ENCODE measurements at regions not wholly inside any gene's neighbourhood (a gene's known extent, or its start where the extent isn't known, plus 50 kb on each side); places are given as distances from the start of the nearest gene placed in this dataset.

- H3K9me3 ChIP-seq (ENCODE audit: control insufficient read depth, insufficient read depth, low read length), result no peaks in the 10 kb centered on the region
- no peaks in the 10 kb centered on the region for H3K79me2 ChIP-seq (ENCODE audit: control insufficient read depth, low read length)
- H3K4me3 ChIP-seq (ENCODE audit: low read length), result no peak overlapping the region
- no peaks in the 10 kb centered on the region for H3F3A ChIP-seq (ENCODE audit: control insufficient read depth, insufficient read depth)
- H3K27me3 ChIP-seq (ENCODE audit: control insufficient read depth, low read length), result no peaks in the 10 kb centered on the region
- TF ChIP-seq, protein P1, sequence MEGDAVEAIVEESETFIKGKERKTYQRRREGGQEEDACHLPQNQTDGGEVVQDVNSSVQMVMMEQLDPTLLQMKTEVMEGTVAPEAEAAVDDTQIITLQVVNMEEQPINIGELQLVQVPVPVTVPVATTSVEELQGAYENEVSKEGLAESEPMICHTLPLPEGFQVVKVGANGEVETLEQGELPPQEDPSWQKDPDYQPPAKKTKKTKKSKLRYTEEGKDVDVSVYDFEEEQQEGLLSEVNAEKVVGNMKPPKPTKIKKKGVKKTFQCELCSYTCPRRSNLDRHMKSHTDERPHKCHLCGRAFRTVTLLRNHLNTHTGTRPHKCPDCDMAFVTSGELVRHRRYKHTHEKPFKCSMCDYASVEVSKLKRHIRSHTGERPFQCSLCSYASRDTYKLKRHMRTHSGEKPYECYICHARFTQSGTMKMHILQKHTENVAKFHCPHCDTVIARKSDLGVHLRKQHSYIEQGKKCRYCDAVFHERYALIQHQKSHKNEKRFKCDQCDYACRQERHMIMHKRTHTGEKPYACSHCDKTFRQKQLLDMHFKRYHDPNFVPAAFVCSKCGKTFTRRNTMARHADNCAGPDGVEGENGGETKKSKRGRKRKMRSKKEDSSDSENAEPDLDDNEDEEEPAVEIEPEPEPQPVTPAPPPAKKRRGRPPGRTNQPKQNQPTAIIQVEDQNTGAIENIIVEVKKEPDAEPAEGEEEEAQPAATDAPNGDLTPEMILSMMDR (IDR thresholded peaks at IDR 0.05; ENCODE audit: low read depth, low read length, poor library complexity, severe bottlenecking), result no peak
- TF ChIP-seq EZH2phosphoT487 (IDR thresholded peaks at IDR 0.05; ENCODE audit: borderline replicate concordance, low read length), result no peak
- H3K4me2 ChIP-seq (ENCODE audit: low read length), result no peak overlapping the region
- no peaks in the 10 kb centered on the region for H3K4me1 ChIP-seq (ENCODE audit: control insufficient read depth, low read length)
- H3K27ac ChIP-seq (ENCODE audit: low read depth, low read length), result no peak overlapping the region
- no peaks in the 10 kb centered on the region for H4K20me1 ChIP-seq (ENCODE audit: control insufficient read depth, insufficient read depth, low read depth, low read length)
- no peaks in the 10 kb centered on the region for H3K36me3 ChIP-seq (ENCODE audit: control insufficient read depth, low read length)
- no peaks in the 10 kb centered on the region for H3K9me2 ChIP-seq (replicated peaks; ENCODE audit: control insufficient read depth, low read length)
Measured at GRCh38 chr20:39291301-39291700, 329.2 kb downstream of the DHX35 start.

- no peak for TF ChIP-seq EZH2phosphoT487 (IDR thresholded peaks at IDR 0.05; ENCODE audit: borderline replicate concordance, low read length)
- TF ChIP-seq, protein P1 (IDR thresholded peaks at IDR 0.05; ENCODE audit: low read depth, low read length, poor library complexity, severe bottlenecking), result no peak
Measured at GRCh38 chr20:39290575-39290974, 328.4 kb downstream of the DHX35 start.

DNA sequence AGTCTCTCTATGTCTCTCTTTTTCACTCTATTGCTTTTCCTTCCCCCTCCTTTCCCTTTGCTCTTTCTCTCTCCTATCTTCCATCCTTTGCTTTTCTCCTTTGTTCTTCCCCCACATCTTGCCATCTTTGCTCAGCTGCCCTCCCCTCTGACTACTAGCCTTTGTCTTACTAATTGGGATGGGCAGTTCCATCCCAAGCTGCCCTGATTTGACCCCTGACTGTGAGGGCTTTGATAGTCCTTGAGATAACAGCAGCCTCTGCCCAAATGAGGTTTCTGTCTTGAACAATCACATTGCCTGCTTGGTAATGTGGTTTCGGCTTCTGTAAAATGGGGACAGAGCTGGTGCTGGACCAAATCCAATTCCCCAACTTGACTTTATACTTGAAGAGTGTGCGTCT is 327.7 kb downstream of the DHX35 start:
- H3K4me2 ChIP-seq (ENCODE audit: low read length), result no peak overlapping the region
- H3K79me2 ChIP-seq (ENCODE audit: control insufficient read depth, low read length), result no peaks in the 10 kb centered on the region
- H3K4me3 ChIP-seq (ENCODE audit: low read length), result no peak overlapping the region
- no peaks in the 10 kb centered on the region for H3K9me3 ChIP-seq (ENCODE audit: control insufficient read depth, insufficient read depth, low read length)
- no peaks in the 10 kb centered on the region for H3F3A ChIP-seq (ENCODE audit: control insufficient read depth, insufficient read depth)
- H3K4me1 ChIP-seq (ENCODE audit: control insufficient read depth, low read length), result no peaks in the 10 kb centered on the region
- H3K27ac ChIP-seq (ENCODE audit: low read depth, low read length), result no peak overlapping the region
- H3K27me3 ChIP-seq (ENCODE audit: control insufficient read depth, low read length), result no peaks in the 10 kb centered on the region
- no peaks in the 10 kb centered on the region for H3K9me2 ChIP-seq (replicated peaks; ENCODE audit: control insufficient read depth, low read length)
- TF ChIP-seq EZH2phosphoT487 (IDR thresholded peaks at IDR 0.05; ENCODE audit: borderline replicate concordance, low read length), result no peak
- TF ChIP-seq, protein P1 (IDR thresholded peaks at IDR 0.05; ENCODE audit: low read depth, low read length, poor library complexity, severe bottlenecking), result no peak
- H3K36me3 ChIP-seq (ENCODE audit: control insufficient read depth, low read length), result no peaks in the 10 kb centered on the region
- no peaks in the 10 kb centered on the region for H4K20me1 ChIP-seq (ENCODE audit: control insufficient read depth, insufficient read depth, low read depth, low read length)

More at GRCh38 chr20:39290575-39290974, 328.4 kb downstream of the DHX35 start:
- Histone ChIP-seq H3F3A (ENCODE audit: control insufficient read depth, insufficient read depth) (no peaks in the 10 kb centered on the region), H3K79me2 (ENCODE audit: control insufficient read depth, low read length) (no peaks in the 10 kb centered on the region), H3K4me2 (ENCODE audit: low read length) (no peak overlapping the region), H3K4me1 (ENCODE audit: control insufficient read depth, low read length) (no peaks in the 10 kb centered on the region), H3K9me3 (ENCODE audit: control insufficient read depth, insufficient read depth, low read length) (no peaks in the 10 kb centered on the region), H3K4me3 (ENCODE audit: low read length) (no peak overlapping the region), H3K27me3 (ENCODE audit: control insufficient read depth, low read length) (no peaks in the 10 kb centered on the region), H3K27ac (ENCODE audit: low read depth, low read length) (no peak overlapping the region), H3K9me2 (replicated peaks; ENCODE audit: control insufficient read depth, low read length) (no peaks in the 10 kb centered on the region), H3K36me3 (ENCODE audit: control insufficient read depth, low read length) (no peaks in the 10 kb centered on the region), H4K20me1 (ENCODE audit: control insufficient read depth, insufficient read depth, low read depth, low read length) (no peaks in the 10 kb centered on the region)

DNA sequence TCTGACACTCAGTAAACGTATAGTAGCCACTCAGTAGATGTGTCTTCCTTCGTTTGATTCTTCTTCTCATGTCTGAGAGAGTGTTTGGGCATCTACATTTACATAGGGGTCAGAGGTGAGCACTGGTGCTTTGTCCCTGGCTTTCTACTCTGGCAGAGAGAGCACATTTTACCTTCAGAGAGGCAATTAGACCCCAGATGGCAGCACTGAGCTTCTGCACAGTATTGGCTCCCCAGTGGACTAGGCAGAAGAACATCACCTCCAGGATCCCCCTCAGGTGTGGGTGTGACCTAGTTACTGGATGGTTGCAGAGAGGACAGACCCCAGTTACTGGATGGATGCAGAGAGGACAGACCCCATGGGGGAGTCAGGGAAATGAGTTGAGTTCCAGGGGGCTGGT is 327.2 kb downstream of the DHX35 start:
- Histone ChIP-seq H3K9me3 (ENCODE audit: control insufficient read depth, insufficient read depth, low read length) (no peaks in the 10 kb centered on the region), H3K27ac (ENCODE audit: low read depth, low read length) (no peak overlapping the region), H3K36me3 (ENCODE audit: control insufficient read depth, low read length) (no peaks in the 10 kb centered on the region), H3F3A (ENCODE audit: control insufficient read depth, insufficient read depth) (no peaks in the 10 kb centered on the region), H3K4me2 (ENCODE audit: low read length) (no peak overlapping the region), H3K79me2 (ENCODE audit: control insufficient read depth, low read length) (no peaks in the 10 kb centered on the region), H3K9me2 (replicated peaks; ENCODE audit: control insufficient read depth, low read length) (no peaks in the 10 kb centered on the region), H3K27me3 (ENCODE audit: control insufficient read depth, low read length) (no peaks in the 10 kb centered on the region), H4K20me1 (ENCODE audit: control insufficient read depth, insufficient read depth, low read depth, low read length) (no peaks in the 10 kb centered on the region), H3K4me3 (ENCODE audit: low read length) (no peak overlapping the region), H3K4me1 (ENCODE audit: control insufficient read depth, low read length) (no peaks in the 10 kb centered on the region)
- no peak for TF ChIP-seq EZH2phosphoT487 (IDR thresholded peaks at IDR 0.05; ENCODE audit: borderline replicate concordance, low read length)
- TF ChIP-seq, protein P1 (IDR thresholded peaks at IDR 0.05; ENCODE audit: low read depth, low read length, poor library complexity, severe bottlenecking), result peak; percentile 57

Measured in DOHH2 (cell line).